SK-N-SH (cell line): ENCODE measurements at regions not wholly inside any gene's neighbourhood (a gene's known extent, or its start where the extent isn't known, plus 50 kb on each side); places are given as distances from the start of the nearest gene placed in this dataset.

Experiments used
- CTCF ChIP-seq: fragments of 200-600 bp; sonication (generic); IDR thresholded peaks from 2 replicates; pipeline ENCODE4 v1.6.1; 2017; ENCODE audit warnings: antibody characterized with exemption, mild to moderate bottlenecking, moderate library complexity
- FOXM1 ChIP-seq: IDR thresholded peaks from 2 replicates; pipeline ENCODE4 v1.4.0; 2012; ENCODE audit warnings: low read depth, mild to moderate bottlenecking
- JUND ChIP-seq: IDR thresholded peaks from 2 replicates; pipeline ENCODE4 v1.4.0; 2012
- MAX ChIP-seq: IDR thresholded peaks from 2 replicates; pipeline ENCODE4 v1.4.0; 2012; ENCODE audit warnings: low read depth
- PBX3 ChIP-seq: IDR thresholded peaks from 2 replicates; pipeline ENCODE4; 2012
- POLR2AphosphoS5 ChIP-seq: IDR thresholded peaks from 2 replicates; pipeline ENCODE4 v1.6.1; 2012; ENCODE audit warnings: low read depth, low read length
- REST ChIP-seq: IDR thresholded peaks from 2 replicates; pipeline ENCODE4 v1.6.1; 2012; ENCODE audit warnings: mild to moderate bottlenecking, low read depth, low read length, moderate library complexity
- TAF1 ChIP-seq: IDR thresholded peaks from 2 replicates; pipeline ENCODE4 v1.6.1; 2012; ENCODE audit warnings: low read depth, mild to moderate bottlenecking, low read length, moderate library complexity, borderline replicate concordance
- TCF12 ChIP-seq: IDR thresholded peaks from 2 replicates; pipeline ENCODE4 v1.4.0; 2012
- USF1 ChIP-seq: IDR thresholded peaks from 2 replicates; pipeline ENCODE4 v1.4.0; 2012; ENCODE audit warnings: low read depth, borderline replicate concordance
- USF2 ChIP-seq: fragments of 150-350 bp; IDR thresholded peaks from 2 replicates; pipeline ENCODE4 v1.6.1; 2017; ENCODE audit warnings: antibody characterized with exemption, low read length, low read depth, borderline replicate concordance

- no peak for TF ChIP-seq USF2
- no peak for TF ChIP-seq TCF12
- no peak for TF ChIP-seq REST
- TF ChIP-seq CTCF: no peak
- no peak for TF ChIP-seq MAX
- TF ChIP-seq PBX3: no peak
- no peak for TF ChIP-seq TAF1
- no peak for TF ChIP-seq JUND
- TF ChIP-seq USF1: no peak
- no peak for TF ChIP-seq POLR2AphosphoS5
- TF ChIP-seq FOXM1: no peak
These were observed 264.8 kb downstream of the PRDM2 start for GRCh38 chr1:13964768-13965167.
